ENCODE measurements at regions not wholly inside any gene's neighbourhood (a gene's known extent, or its start where the extent isn't known, plus 50 kb on each side); places are given as distances from the start of the nearest gene placed in this dataset.

GRCh38 chrX:151825925-151826485 lies 86.7 kb upstream of the MAGEA4 start:
- no peak overlapping the region for H3K27ac Mint-ChIP-seq (ENCODE audit: unreplicated experiment)
- DNase-seq (ENCODE audit: extremely low spot score, unreplicated experiment), result no peak
- no peak for TF ChIP-seq CTCF (IDR thresholded peaks at IDR 0.05)

GRCh38 chrX:151828439-151829080 lies 84.1 kb upstream of the MAGEA4 start:
- TF ChIP-seq CTCF (IDR thresholded peaks at IDR 0.05), result no peak
- Mint-ChIP-seq H3K27me3 (ENCODE audit: unreplicated experiment) (no peaks in the 10 kb centered on the region), H3K4me3 (ENCODE audit: unreplicated experiment) (no peak overlapping the region), H3K36me3 (ENCODE audit: unreplicated experiment) (no peaks in the 10 kb centered on the region), H3K9me3 (ENCODE audit: unreplicated experiment) (peaks cover 35% of the 10 kb centered on the region), H3K27ac (ENCODE audit: unreplicated experiment) (no peak overlapping the region), H3K4me1 (ENCODE audit: unreplicated experiment) (no peaks in the 10 kb centered on the region)
- peak; percentile 40 for DNase-seq (ENCODE audit: extremely low spot score, unreplicated experiment)

More at GRCh38 chrX:151825925-151826485, 86.7 kb upstream of the MAGEA4 start:
- Mint-ChIP-seq H3K4me1 (ENCODE audit: unreplicated experiment) (no peaks in the 10 kb centered on the region), H3K4me3 (ENCODE audit: unreplicated experiment) (no peak overlapping the region), H3K27me3 (ENCODE audit: unreplicated experiment) (no peaks in the 10 kb centered on the region), H3K36me3 (ENCODE audit: unreplicated experiment) (no peaks in the 10 kb centered on the region), H3K9me3 (ENCODE audit: unreplicated experiment) (peaks cover 26% of the 10 kb centered on the region)

GRCh38 chrX:151830911-151831310 lies 81.8 kb upstream of the MAGEA4 start:
- DNase-seq (ENCODE audit: extremely low spot score, unreplicated experiment), result peak; percentile 38
- TF ChIP-seq CTCF (IDR thresholded peaks at IDR 0.05), result no peak
- no peaks in the 10 kb centered on the region for H3K36me3 Mint-ChIP-seq (ENCODE audit: unreplicated experiment)
- H3K9me3 Mint-ChIP-seq (ENCODE audit: unreplicated experiment), result peaks cover 44% of the 10 kb centered on the region
- no peaks in the 10 kb centered on the region for H3K27me3 Mint-ChIP-seq (ENCODE audit: unreplicated experiment)
- H3K27ac Mint-ChIP-seq (ENCODE audit: unreplicated experiment), result no peak overlapping the region
- H3K4me1 Mint-ChIP-seq (ENCODE audit: unreplicated experiment), result no peaks in the 10 kb centered on the region
- no peak overlapping the region for H3K4me3 Mint-ChIP-seq (ENCODE audit: unreplicated experiment)

GRCh38 chrX:151852294-151852693 lies 60.4 kb upstream of the MAGEA4 start:
- no peak for TF ChIP-seq CTCF (IDR thresholded peaks at IDR 0.05)
- no peak overlapping the region for H3K27ac Mint-ChIP-seq (ENCODE audit: unreplicated experiment)
- peaks cover 49% of the 10 kb centered on the region for H3K9me3 Mint-ChIP-seq (ENCODE audit: unreplicated experiment)
- no peaks in the 10 kb centered on the region for H3K36me3 Mint-ChIP-seq (ENCODE audit: unreplicated experiment)
- no peaks in the 10 kb centered on the region for H3K27me3 Mint-ChIP-seq (ENCODE audit: unreplicated experiment)
- H3K4me3 Mint-ChIP-seq (ENCODE audit: unreplicated experiment), result no peak overlapping the region
- no peak for DNase-seq (ENCODE audit: extremely low spot score, unreplicated experiment)
- no peaks in the 10 kb centered on the region for H3K4me1 Mint-ChIP-seq (ENCODE audit: unreplicated experiment)

GRCh38 chrX:151854726-151855495 lies 57.8 kb upstream of the MAGEA4 start:
- Mint-ChIP-seq H3K9me3 (ENCODE audit: unreplicated experiment) (peaks cover 45% of the 10 kb centered on the region), H3K27ac (ENCODE audit: unreplicated experiment) (no peak overlapping the region), H3K4me3 (ENCODE audit: unreplicated experiment) (no peak overlapping the region), H3K36me3 (ENCODE audit: unreplicated experiment) (no peaks in the 10 kb centered on the region), H3K27me3 (ENCODE audit: unreplicated experiment) (no peaks in the 10 kb centered on the region), H3K4me1 (ENCODE audit: unreplicated experiment) (no peaks in the 10 kb centered on the region)
- no peak for DNase-seq (ENCODE audit: extremely low spot score, unreplicated experiment)
- TF ChIP-seq CTCF (IDR thresholded peaks at IDR 0.05), result no peak
